Astrocyte (in vitro differentiated cells and primary cell): ENCODE measurements at regions not wholly inside any gene's neighbourhood (a gene's known extent, or its start where the extent isn't known, plus 50 kb on each side); places are given as distances from the start of the nearest gene placed in this dataset.

Experiments used
- DNase-seq: peaks from one replicate; pipeline ENCODE4 v3.0.0-alpha.2; 2010; ENCODE audit warnings: low read depth
- FAIRE-seq: peaks from 2 replicates; lab custom pipeline; 2011; peaks lifted over from hg19 to GRCh38; lab: Jason Lieb, UNC
- H2AFZ ChIP-seq: 2 replicates; pipeline ENCODE4 v1.6.0; 2012; ENCODE audit warnings: low read depth, low read length, inconsistent platforms
- H3K27ac ChIP-seq: 2 replicates; pipeline ENCODE4 v1.5.1; 2011; ENCODE audit warnings: low read depth, low read length, inconsistent platforms
- H3K27me3 ChIP-seq: 2 replicates; pipeline ENCODE4 v1.6.0; 2011; ENCODE audit warnings: low read length, inconsistent platforms; ENCODE audit not compliant: insufficient read depth
- H3K36me3 ChIP-seq: 2 replicates; pipeline ENCODE4 v1.5.1; 2011; ENCODE audit warnings: low read length, inconsistent platforms; ENCODE audit not compliant: insufficient read depth
- H3K4me1 ChIP-seq: 2 replicates; pipeline ENCODE4 v1.5.1; 2011; ENCODE audit warnings: low read length, inconsistent platforms; ENCODE audit not compliant: insufficient read depth
- H3K4me2 ChIP-seq: 2 replicates; pipeline ENCODE4 v1.6.0; 2012; ENCODE audit warnings: low read length, inconsistent platforms
- H3K4me3 ChIP-seq: 2 replicates; pipeline ENCODE4 v1.5.1; 2011; ENCODE audit warnings: low read depth, mild to moderate bottlenecking, low read length, inconsistent platforms; ENCODE audit not compliant: insufficient read depth
- H3K79me2 ChIP-seq: 2 replicates; pipeline ENCODE4 v1.6.0; 2012; ENCODE audit warnings: mild to moderate bottlenecking, low read length, inconsistent platforms; ENCODE audit not compliant: insufficient read depth
- H3K9ac ChIP-seq: 2 replicates; pipeline ENCODE4 v1.6.0; 2012; ENCODE audit warnings: mild to moderate bottlenecking, low read length, inconsistent platforms
- H3K9me3 ChIP-seq: 2 replicates; pipeline ENCODE4 v1.5.1; 2012; ENCODE audit warnings: low read depth, mild to moderate bottlenecking, low read length, inconsistent platforms; ENCODE audit not compliant: insufficient read depth
- H4K20me1 ChIP-seq: 2 replicates; pipeline ENCODE4 v1.6.0; 2012; ENCODE audit warnings: low read length, inconsistent platforms; ENCODE audit not compliant: insufficient read depth
- H3K27ac Mint-ChIP-seq: one replicate; pipeline ENCODE4 v1.8.0; 2021; ENCODE audit warnings: mild to moderate bottlenecking, mixed read lengths; ENCODE audit not compliant: unreplicated experiment
- H3K27me3 Mint-ChIP-seq: one replicate; pipeline ENCODE4 v1.8.0; 2021; ENCODE audit warnings: low read depth, mixed read lengths; ENCODE audit not compliant: unreplicated experiment
- H3K36me3 Mint-ChIP-seq: one replicate; pipeline ENCODE4 v1.8.0; 2021; ENCODE audit warnings: low read depth, mixed read lengths; ENCODE audit not compliant: unreplicated experiment
- H3K4me1 Mint-ChIP-seq: one replicate; pipeline ENCODE4 v1.8.0; 2021; ENCODE audit warnings: low read depth, mixed read lengths; ENCODE audit not compliant: unreplicated experiment
- H3K4me3 Mint-ChIP-seq: one replicate; pipeline ENCODE4 v1.8.0; 2021; ENCODE audit warnings: mild to moderate bottlenecking, moderate library complexity, mixed read lengths; ENCODE audit not compliant: unreplicated experiment
- H3K9me3 Mint-ChIP-seq: one replicate; pipeline ENCODE4 v1.8.0; 2021; ENCODE audit warnings: mild to moderate bottlenecking, mixed read lengths; ENCODE audit not compliant: unreplicated experiment
- EZH2 ChIP-seq: IDR thresholded peaks from 2 replicates; pipeline ENCODE4 v1.6.1; 2012; ENCODE audit warnings: mild to moderate bottlenecking, low read length, inconsistent platforms; ENCODE audit not compliant: insufficient read depth
- TF ChIP-seq, protein P1 (sequence below): IDR thresholded peaks from 2 replicates; pipeline ENCODE4 v1.5.1; 2011; ENCODE audit warnings: low read depth, mild to moderate bottlenecking, inconsistent platforms, low read length, moderate library complexity; ENCODE audit not compliant: insufficient read depth

DNA sequence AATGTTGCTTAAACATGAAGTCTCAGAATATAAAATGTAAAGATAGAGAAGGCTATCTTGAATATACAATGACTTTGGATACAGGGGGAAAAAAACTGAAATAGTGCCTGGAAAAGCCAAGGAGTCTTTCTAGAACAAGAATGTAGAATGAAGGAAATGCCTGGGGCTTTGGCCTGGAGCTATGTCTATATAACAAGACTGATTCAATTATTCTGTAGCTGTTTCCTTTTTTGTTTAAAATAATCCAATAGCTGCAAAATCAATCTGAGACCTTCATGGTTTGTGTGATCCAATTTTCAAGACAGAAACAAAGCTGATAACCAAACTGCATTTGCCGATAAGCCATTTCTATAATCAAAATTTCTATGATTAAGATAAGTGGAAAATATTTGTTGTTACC lies 530.9 kb upstream of the NBEA start:
- no peak overlapping the region for H3K27ac ChIP-seq
- H3K27me3 ChIP-seq = no peaks in the 10 kb centered on the region
- Mint-ChIP-seq H3K4me3 (no peak overlapping the region), H3K9me3 (no peaks in the 10 kb centered on the region), H3K27me3 (no peaks in the 10 kb centered on the region), H3K36me3 (no peaks in the 10 kb centered on the region), H3K27ac (no peak overlapping the region), H3K4me1 (peaks cover 32% of the 10 kb centered on the region)
- H2AFZ ChIP-seq = no peak overlapping the region
- no peak overlapping the region for H3K4me3 ChIP-seq
- H3K79me2 ChIP-seq = no peaks in the 10 kb centered on the region
- TF ChIP-seq, protein P1, sequence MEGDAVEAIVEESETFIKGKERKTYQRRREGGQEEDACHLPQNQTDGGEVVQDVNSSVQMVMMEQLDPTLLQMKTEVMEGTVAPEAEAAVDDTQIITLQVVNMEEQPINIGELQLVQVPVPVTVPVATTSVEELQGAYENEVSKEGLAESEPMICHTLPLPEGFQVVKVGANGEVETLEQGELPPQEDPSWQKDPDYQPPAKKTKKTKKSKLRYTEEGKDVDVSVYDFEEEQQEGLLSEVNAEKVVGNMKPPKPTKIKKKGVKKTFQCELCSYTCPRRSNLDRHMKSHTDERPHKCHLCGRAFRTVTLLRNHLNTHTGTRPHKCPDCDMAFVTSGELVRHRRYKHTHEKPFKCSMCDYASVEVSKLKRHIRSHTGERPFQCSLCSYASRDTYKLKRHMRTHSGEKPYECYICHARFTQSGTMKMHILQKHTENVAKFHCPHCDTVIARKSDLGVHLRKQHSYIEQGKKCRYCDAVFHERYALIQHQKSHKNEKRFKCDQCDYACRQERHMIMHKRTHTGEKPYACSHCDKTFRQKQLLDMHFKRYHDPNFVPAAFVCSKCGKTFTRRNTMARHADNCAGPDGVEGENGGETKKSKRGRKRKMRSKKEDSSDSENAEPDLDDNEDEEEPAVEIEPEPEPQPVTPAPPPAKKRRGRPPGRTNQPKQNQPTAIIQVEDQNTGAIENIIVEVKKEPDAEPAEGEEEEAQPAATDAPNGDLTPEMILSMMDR = no peak
- FAIRE-seq = no peak
- H3K9me3 ChIP-seq = no peaks in the 10 kb centered on the region
- H3K9ac ChIP-seq = no peak overlapping the region
- H3K4me1 ChIP-seq = no peaks in the 10 kb centered on the region
- DNase-seq = no peak
- no peaks in the 10 kb centered on the region for H3K36me3 ChIP-seq
- H4K20me1 ChIP-seq = no peaks in the 10 kb centered on the region
- no peak overlapping the region for H3K4me2 ChIP-seq

DNA sequence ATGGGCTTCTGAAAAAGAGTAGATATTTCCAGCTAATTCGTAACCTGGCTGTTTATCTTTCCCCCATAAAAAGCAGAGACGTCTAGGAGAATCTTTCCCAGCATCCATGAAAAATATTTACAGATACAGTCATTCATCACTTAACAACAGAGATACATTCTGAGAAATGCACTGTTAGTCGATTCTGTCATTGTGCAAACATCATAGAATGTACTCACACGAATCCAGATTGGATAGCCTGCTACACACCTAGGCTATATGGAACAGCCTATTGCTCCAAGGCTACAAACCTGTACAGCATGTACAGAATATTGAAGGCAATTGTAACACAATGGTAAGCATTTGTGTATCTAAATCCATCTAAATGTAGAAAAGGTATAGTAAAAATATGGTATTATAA lies 530.2 kb upstream of the NBEA start:
- Histone ChIP-seq H3K4me2 (no peak overlapping the region), H2AFZ (no peak overlapping the region), H4K20me1 (no peaks in the 10 kb centered on the region), H3K79me2 (no peaks in the 10 kb centered on the region), H3K36me3 (no peaks in the 10 kb centered on the region), H3K9ac (no peak overlapping the region), H3K4me1 (no peaks in the 10 kb centered on the region), H3K27me3 (no peaks in the 10 kb centered on the region), H3K4me3 (no peak overlapping the region), H3K9me3 (no peaks in the 10 kb centered on the region), H3K27ac (no peak overlapping the region)
- Mint-ChIP-seq H3K9me3 (no peaks in the 10 kb centered on the region), H3K27me3 (no peaks in the 10 kb centered on the region), H3K4me3 (no peak overlapping the region), H3K4me1 (peaks cover 32% of the 10 kb centered on the region), H3K27ac (no peak overlapping the region), H3K36me3 (no peaks in the 10 kb centered on the region)
- no peak for FAIRE-seq
- no peak for DNase-seq
- TF ChIP-seq, protein P1 = no peak
- TF ChIP-seq EZH2 = no peak

DNA sequence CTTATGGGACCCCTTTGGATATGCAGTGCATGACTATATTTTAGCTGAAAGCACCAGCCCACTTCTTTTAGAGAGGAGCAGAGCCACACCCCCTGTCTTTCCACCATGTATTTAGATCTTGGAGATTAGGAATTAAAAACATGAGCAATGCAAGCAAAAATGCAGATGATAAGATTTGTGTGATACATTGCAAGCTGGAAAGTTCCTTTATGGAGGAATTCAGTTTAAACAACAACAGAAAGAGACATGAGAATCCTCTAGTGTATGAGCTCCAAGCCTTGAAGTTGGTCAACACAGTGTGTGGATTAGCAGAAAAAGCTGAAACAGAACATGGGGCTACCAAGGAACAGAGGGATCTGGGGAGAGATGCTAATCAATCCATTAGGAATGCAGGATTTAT lies 529.8 kb upstream of the NBEA start:
- H3K9me3 ChIP-seq = no peaks in the 10 kb centered on the region
- no peaks in the 10 kb centered on the region for H3K4me1 ChIP-seq
- H3K36me3 ChIP-seq = no peaks in the 10 kb centered on the region
- H3K27me3 Mint-ChIP-seq = no peaks in the 10 kb centered on the region
- H3K4me3 ChIP-seq = no peak overlapping the region
- no peak overlapping the region for H3K9ac ChIP-seq
- peak overlapping the region; percentile 8 for H3K4me2 ChIP-seq
- no peaks in the 10 kb centered on the region for H3K79me2 ChIP-seq
- H3K4me1 Mint-ChIP-seq = peaks cover 32% of the 10 kb centered on the region
- no peaks in the 10 kb centered on the region for H4K20me1 ChIP-seq
- no peak overlapping the region for H3K4me3 Mint-ChIP-seq
- no peaks in the 10 kb centered on the region for H3K36me3 Mint-ChIP-seq
- no peaks in the 10 kb centered on the region for H3K27me3 ChIP-seq
- no peak overlapping the region for H3K27ac ChIP-seq
- no peaks in the 10 kb centered on the region for H3K9me3 Mint-ChIP-seq
- DNase-seq (peak; percentile 26), FAIRE-seq (no peak)
- no peak overlapping the region for H3K27ac Mint-ChIP-seq
- no peak overlapping the region for H2AFZ ChIP-seq
- no peak for TF ChIP-seq EZH2
- TF ChIP-seq, protein P1 = no peak
